ENCODE measurements at regions not wholly inside any gene's neighbourhood (a gene's known extent, or its start where the extent isn't known, plus 50 kb on each side); places are given as distances from the start of the nearest gene placed in this dataset.

GRCh38 chr14:101472518-101472849 lies 88.8 kb upstream of the DIO3 start:
- no peak for TF ChIP-seq CTCF (IDR thresholded peaks at IDR 0.05; ENCODE audit: low read depth, low read length)
- no peak overlapping the region for H3K4me3 ChIP-seq (ENCODE audit: low read depth, low read length)

- H3K4me3 ChIP-seq (ENCODE audit: low read depth, low read length) = no peak overlapping the region
- no peak for TF ChIP-seq CTCF (IDR thresholded peaks at IDR 0.05; ENCODE audit: low read depth, low read length)
Observed at GRCh38 chr14:101473045-101473729, 88.1 kb upstream of the DIO3 start.

GRCh38 chr14:101473795-101474562 lies 87.3 kb upstream of the DIO3 start:
- no peak for TF ChIP-seq CTCF (IDR thresholded peaks at IDR 0.05; ENCODE audit: low read depth, low read length)
- no peak overlapping the region for H3K4me3 ChIP-seq (ENCODE audit: low read depth, low read length)

GRCh38 chr14:101474563-101475455 lies 86.5 kb upstream of the DIO3 start:
- no peak overlapping the region for H3K4me3 ChIP-seq (ENCODE audit: low read depth, low read length)
- no peak for TF ChIP-seq CTCF (IDR thresholded peaks at IDR 0.05; ENCODE audit: low read depth, low read length)

- no peak overlapping the region for H3K4me3 ChIP-seq (ENCODE audit: low read depth, low read length)
- TF ChIP-seq CTCF (IDR thresholded peaks at IDR 0.05; ENCODE audit: low read depth, low read length) = no peak
Observed at GRCh38 chr14:101475456-101476257, 85.6 kb upstream of the DIO3 start.

GRCh38 chr14:101476258-101476915 lies 84.9 kb upstream of the DIO3 start:
- TF ChIP-seq CTCF (IDR thresholded peaks at IDR 0.05; ENCODE audit: low read depth, low read length) = no peak
- H3K4me3 ChIP-seq (ENCODE audit: low read depth, low read length) = no peak overlapping the region
